GM18858 (cell line): ENCODE measurements at regions not wholly inside any gene's neighbourhood (a gene's known extent, or its start where the extent isn't known, plus 50 kb on each side); places are given as distances from the start of the nearest gene placed in this dataset.

ENCODE experiments used
- ATAC-seq: cut with Tn5 transposase; IDR thresholded peaks from one replicate; pipeline ENCODE4 v1.9.1; 2021; ENCODE audit not compliant: unreplicated experiment

- ATAC-seq: no peak
These were observed 384.3 kb downstream of the GPM6A start for GRCh38 chr4:175427751-175428150.

GRCh38 chr4:175431694-175432093, 380.4 kb downstream of the GPM6A start:
- ATAC-seq: no peak

- no peak for ATAC-seq
These were observed 376.7 kb downstream of the GPM6A start for GRCh38 chr4:175435381-175435783.

- no peak for ATAC-seq
These were observed 375.9 kb downstream of the GPM6A start for GRCh38 chr4:175436196-175436595.

- no peak for ATAC-seq
These were observed 371.3 kb downstream of the GPM6A start for GRCh38 chr4:175440786-175441185.

- no peak for ATAC-seq
These were observed 370.8 kb downstream of the GPM6A start for GRCh38 chr4:175441256-175441655.

GRCh38 chr4:175443547-175443946, 368.5 kb downstream of the GPM6A start:
- no peak for ATAC-seq

GRCh38 chr4:175444512-175444911, 367.6 kb downstream of the GPM6A start:
- ATAC-seq: no peak

GRCh38 chr4:175447016-175447415, 365.0 kb downstream of the GPM6A start:
- ATAC-seq: no peak

GRCh38 chr4:175450446-175450845, 361.6 kb downstream of the GPM6A start:
- no peak for ATAC-seq

- ATAC-seq: no peak
These were observed 360.7 kb downstream of the GPM6A start for GRCh38 chr4:175451238-175451965.

GRCh38 chr4:175453456-175453855, 358.6 kb downstream of the GPM6A start:
- no peak for ATAC-seq

- no peak for ATAC-seq
These were observed 355.9 kb downstream of the GPM6A start for GRCh38 chr4:175456131-175456530.

GRCh38 chr4:175457956-175458355, 354.1 kb downstream of the GPM6A start:
- no peak for ATAC-seq

- no peak for ATAC-seq
These were observed 352.5 kb downstream of the GPM6A start for GRCh38 chr4:175459571-175459970.

GRCh38 chr4:175460414-175460813, 351.6 kb downstream of the GPM6A start:
- no peak for ATAC-seq

GRCh38 chr4:175469514-175469913, 342.6 kb downstream of the GPM6A start:
- no peak for ATAC-seq

- ATAC-seq: no peak
These were observed 341.9 kb downstream of the GPM6A start for GRCh38 chr4:175470131-175470530.

GRCh38 chr4:175480404-175480803, 331.7 kb downstream of the GPM6A start:
- no peak for ATAC-seq

- ATAC-seq: no peak
These were observed 312.2 kb downstream of the GPM6A start for GRCh38 chr4:175499735-175500352.

GRCh38 chr4:175504318-175504717, 307.7 kb downstream of the GPM6A start:
- ATAC-seq: no peak

GRCh38 chr4:175509320-175509719, 302.7 kb downstream of the GPM6A start:
- no peak for ATAC-seq

- ATAC-seq: no peak
These were observed 300.2 kb downstream of the GPM6A start for GRCh38 chr4:175511861-175512260.
